HEK293 (cell line): ENCODE measurements at regions not wholly inside any gene's neighbourhood (a gene's known extent, or its start where the extent isn't known, plus 50 kb on each side); places are given as distances from the start of the nearest gene placed in this dataset.

Source experiments
- CTCF ChIA-PET: fragments of 350-600 bp; formaldehyde crosslinking; extraction: SDS; loops from one replicate; lab custom pipeline; 2021; ENCODE audit warnings: antibody characterized with exemption; lab: Yijun Ruan, JAX
- POLR2A ChIA-PET: fragments of 300-600 bp; formaldehyde crosslinking; extraction: SDS; loops from one replicate; lab custom pipeline; 2020; ENCODE audit warnings: antibody characterized with exemption, inconsistent platforms; lab: Yijun Ruan, JAX
- H3K27ac ChIP-seq: fragments of 200-500 bp; sonication (Bioruptor generic); 2 replicates; pipeline ENCODE4 v1.5.1; 2014; ENCODE audit warnings: low read depth, low read length, control low read depth, inconsistent platforms; ENCODE audit errors: extremely low read depth
- H3K36me3 ChIP-seq, 2 experiments: fragments of 200-500 bp in 1 of 2; sonication (Bioruptor generic) in 1 of 2; 1 replicate in 1 of 2; 2 replicates in 1 of 2; pipeline ENCODE4 v1.5.1; 2014 to 2017; ENCODE audit warnings: inconsistent platforms in 2 of 2, low read length in 2 of 2; ENCODE audit not compliant: control insufficient read depth in 2 of 2, insufficient read depth in 1 of 2
- H3K4me1 ChIP-seq: fragments of 200-500 bp; sonication (Bioruptor generic); 2 replicates; pipeline ENCODE4 v1.5.1; 2014; ENCODE audit warnings: mild to moderate bottlenecking, low read length, inconsistent platforms; ENCODE audit not compliant: control insufficient read depth, insufficient read depth
- H3K4me3 ChIP-seq: 2 replicates; pipeline ENCODE4 v1.5.1; 2011; ENCODE audit warnings: low read depth, mild to moderate bottlenecking, control low read depth, low read length, moderate library complexity
- H3K9me3 ChIP-seq: fragments of 200-500 bp; sonication (Bioruptor generic); 2 replicates; pipeline ENCODE4 v1.5.1; 2014; ENCODE audit warnings: low read depth, low read length, inconsistent platforms; ENCODE audit not compliant: control insufficient read depth, insufficient read depth
- ELK4 ChIP-seq: IDR thresholded peaks from 2 replicates; pipeline ENCODE4 v1.6.1; 2011; ENCODE audit warnings: mild to moderate bottlenecking, low read depth, low read length, borderline replicate concordance
- KLF9 ChIP-seq: fragments of 450-650 bp; formaldehyde crosslinking; IDR thresholded peaks from 2 replicates; pipeline ENCODE4 v1.5.1; 2016; ENCODE audit warnings: missing biosample characterization, missing genetic modification characterization, low read depth
- PATZ1 ChIP-seq: fragments of 450-650 bp; formaldehyde crosslinking; IDR thresholded peaks from 2 replicates; pipeline ENCODE4 v1.5.1; 2016; ENCODE audit warnings: missing biosample characterization, missing genetic modification characterization
- SALL2 ChIP-seq: fragments of 450-650 bp; formaldehyde crosslinking; IDR thresholded peaks from 2 replicates; pipeline ENCODE4 v1.5.0; 2017; ENCODE audit warnings: missing biosample characterization, mild to moderate bottlenecking, missing genetic modification characterization, borderline replicate concordance
- SP2 ChIP-seq: fragments of 450-650 bp; formaldehyde crosslinking; IDR thresholded peaks from 2 replicates; pipeline ENCODE4 v1.5.1; 2016; ENCODE audit warnings: missing biosample characterization, missing genetic modification characterization
- ZBTB21 ChIP-seq: fragments of 450-650 bp; formaldehyde crosslinking; IDR thresholded peaks from 2 replicates; pipeline ENCODE4 v1.5.1; 2017; ENCODE audit warnings: missing biosample characterization, missing genetic modification characterization
- ZFP37 ChIP-seq: fragments of 450-650 bp; formaldehyde crosslinking; IDR thresholded peaks from 2 replicates; pipeline ENCODE4 v1.5.1; 2016; ENCODE audit warnings: missing biosample characterization, missing genetic modification characterization
- ZNF184 ChIP-seq: fragments of 450-650 bp; IDR thresholded peaks from 2 replicates; pipeline ENCODE4 v1.5.1; 2018; ENCODE audit warnings: missing biosample characterization, mild to moderate bottlenecking, missing genetic modification characterization
- ZNF19 ChIP-seq: fragments of 450-650 bp; formaldehyde crosslinking; IDR thresholded peaks from 2 replicates; pipeline ENCODE4; 2016; ENCODE audit warnings: missing biosample characterization, missing genetic modification characterization, low read depth
- ZNF335 ChIP-seq: fragments of 450-650 bp; formaldehyde crosslinking; conservative IDR thresholded peaks from 2 replicates; pipeline ENCODE4 v1.5.1; 2016; ENCODE audit warnings: missing biosample characterization, missing genetic modification characterization
- ZNF37A ChIP-seq: fragments of 450-650 bp; IDR thresholded peaks from 2 replicates; pipeline ENCODE4 v1.5.1; 2018; ENCODE audit warnings: missing biosample characterization, missing genetic modification characterization
- ZNF510 ChIP-seq: fragments of 450-650 bp; formaldehyde crosslinking; IDR thresholded peaks from 2 replicates; pipeline ENCODE4 v1.5.1; 2018; ENCODE audit warnings: mild to moderate bottlenecking, missing genetic modification characterization, missing biosample characterization; ENCODE audit not compliant: insufficient replicate concordance
- ZNF529 ChIP-seq: fragments of 450-650 bp; formaldehyde crosslinking; IDR thresholded peaks from 2 replicates; pipeline ENCODE4 v1.5.1; 2017; ENCODE audit warnings: missing genetic modification characterization, missing biosample characterization; ENCODE audit not compliant: insufficient replicate concordance
- ZNF571 ChIP-seq: fragments of 450-650 bp; formaldehyde crosslinking; IDR thresholded peaks from 2 replicates; pipeline ENCODE4 v1.5.0; 2017; ENCODE audit warnings: missing biosample characterization, missing genetic modification characterization
- ZNF580 ChIP-seq: fragments of 450-650 bp; formaldehyde crosslinking; IDR thresholded peaks from 2 replicates; pipeline ENCODE4 v1.5.1; 2016; ENCODE audit warnings: missing biosample characterization, missing genetic modification characterization
- ZNF791 ChIP-seq: fragments of 450-650 bp; formaldehyde crosslinking; IDR thresholded peaks from 2 replicates; pipeline ENCODE4 v1.5.1; 2016; ENCODE audit warnings: missing biosample characterization, missing genetic modification characterization
- ZNF843 ChIP-seq: fragments of 450-650 bp; formaldehyde crosslinking; IDR thresholded peaks from 2 replicates; pipeline ENCODE4 v1.5.1; 2016; ENCODE audit warnings: missing biosample characterization, missing genetic modification characterization
- ZXDB ChIP-seq: fragments of 450-650 bp; formaldehyde crosslinking; IDR thresholded peaks from 2 replicates; pipeline ENCODE4 v1.5.1; 2016; ENCODE audit warnings: missing biosample characterization, missing genetic modification characterization

- Histone ChIP-seq H3K4me1 (no peaks in the 10 kb centered on the region), H3K9me3 (no peaks in the 10 kb centered on the region)
- CTCF ChIA-PET, result no interaction called here
- TF ChIP-seq ZBTB21 (tag by site-specific recombination) (no peak), ZNF37A (tag by site-specific recombination) (no peak), ZFP37 (tag by site-specific recombination) (no peak), ZNF580 (tag by site-specific recombination) (no peak), PATZ1 (no peak), ZNF571 (tag by site-specific recombination) (no peak), SALL2 (no peak), SP2 (tag by site-specific recombination) (no peak), ZNF529 (no peak), ZNF791 (tag by site-specific recombination) (no peak), ZNF184 (tag by site-specific recombination) (no peak), ZNF335 (tag by site-specific recombination) (no peak), ZNF19 (no peak), ZNF510 (tag by site-specific recombination) (no peak), ZNF843 (tag by site-specific recombination) (no peak)
- TF ChIP-seq, all 188 proteins: peak for 0
- POLR2A ChIA-PET, result no interaction called here
- no peak overlapping the region for H3K27ac ChIP-seq
- no peak overlapping the region for H3K4me3 ChIP-seq
- H3K36me3 ChIP-seq, result no peaks in the 10 kb centered on the region
Measured at GRCh38 chr6:151701911-151702562, 105.4 kb upstream of the ESR1 start.

GRCh38 chr6:151702851-151703658, 104.4 kb upstream of the ESR1 start:
- no peaks in the 10 kb centered on the region for H3K9me3 ChIP-seq
- no peaks in the 10 kb centered on the region for H3K4me1 ChIP-seq
- H3K27ac ChIP-seq, result no peak overlapping the region
- ChIA-PET POLR2A (no interaction called here), CTCF (interaction anchor here (1.1 kb wide), 1 partner anchor 13 kb away, joined by 3 read pairs; no protein-coding TSS in a partner anchor)
- no peaks in the 10 kb centered on the region for H3K36me3 ChIP-seq
- H3K4me3 ChIP-seq, result no peak overlapping the region
- TF ChIP-seq ZXDB (tag by site-specific recombination), result no peak
- TF ChIP-seq ELK4, result no peak

GRCh38 chr6:151704383-151704782, 103.1 kb upstream of the ESR1 start:
- H3K27ac ChIP-seq, result no peak overlapping the region
- H3K36me3 ChIP-seq, result no peaks in the 10 kb centered on the region
- ChIA-PET CTCF (interaction anchor here (1.2 kb wide), 1 partner anchor 14 kb away, joined by 5 read pairs; no protein-coding TSS in a partner anchor), POLR2A (no interaction called here)
- no peak for TF ChIP-seq KLF9
- no peak for TF ChIP-seq ZNF335 (tag by site-specific recombination)
- H3K4me3 ChIP-seq, result no peak overlapping the region
- H3K9me3 ChIP-seq, result no peaks in the 10 kb centered on the region
- H3K4me1 ChIP-seq, result no peaks in the 10 kb centered on the region
